Tibial nerve (tissue), 4 donors: ENCODE measurements at regions not wholly inside any gene's neighbourhood (a gene's known extent, or its start where the extent isn't known, plus 50 kb on each side); places are given as distances from the start of the nearest gene placed in this dataset.

Source experiments
- EP300 ChIP-seq, 2 donors: sonication (generic); formaldehyde crosslinking; IDR thresholded peaks; one replicate each; pipeline ENCODE4 v1.6.1; 2017; ENCODE audit warnings: antibody characterized with exemption in 2 of 2, mild to moderate bottlenecking in 1 of 2
- POLR2A ChIP-seq, 2 donors: fragments of 450-650 bp; IDR thresholded peaks; one replicate each; pipeline ENCODE4 v1.6.1; 2017; ENCODE audit warnings: antibody characterized with exemption in 2 of 2, mild to moderate bottlenecking in 2 of 2, moderate library complexity in 2 of 2
- TF ChIP-seq, protein P1 (sequence below), 5 experiments: fragments of 200-600 bp in 3 of 5; fragments of 450-650 bp in 2 of 5; sonication (generic) in 3 of 5; IDR thresholded peaks; one replicate each; pipeline ENCODE4 v1.5.1; 2016 to 2019; ENCODE audit warnings: antibody characterized with exemption in 5 of 5, mild to moderate bottlenecking in 3 of 5, moderate library complexity in 2 of 5

- TF ChIP-seq, protein P1, sequence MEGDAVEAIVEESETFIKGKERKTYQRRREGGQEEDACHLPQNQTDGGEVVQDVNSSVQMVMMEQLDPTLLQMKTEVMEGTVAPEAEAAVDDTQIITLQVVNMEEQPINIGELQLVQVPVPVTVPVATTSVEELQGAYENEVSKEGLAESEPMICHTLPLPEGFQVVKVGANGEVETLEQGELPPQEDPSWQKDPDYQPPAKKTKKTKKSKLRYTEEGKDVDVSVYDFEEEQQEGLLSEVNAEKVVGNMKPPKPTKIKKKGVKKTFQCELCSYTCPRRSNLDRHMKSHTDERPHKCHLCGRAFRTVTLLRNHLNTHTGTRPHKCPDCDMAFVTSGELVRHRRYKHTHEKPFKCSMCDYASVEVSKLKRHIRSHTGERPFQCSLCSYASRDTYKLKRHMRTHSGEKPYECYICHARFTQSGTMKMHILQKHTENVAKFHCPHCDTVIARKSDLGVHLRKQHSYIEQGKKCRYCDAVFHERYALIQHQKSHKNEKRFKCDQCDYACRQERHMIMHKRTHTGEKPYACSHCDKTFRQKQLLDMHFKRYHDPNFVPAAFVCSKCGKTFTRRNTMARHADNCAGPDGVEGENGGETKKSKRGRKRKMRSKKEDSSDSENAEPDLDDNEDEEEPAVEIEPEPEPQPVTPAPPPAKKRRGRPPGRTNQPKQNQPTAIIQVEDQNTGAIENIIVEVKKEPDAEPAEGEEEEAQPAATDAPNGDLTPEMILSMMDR (IDR thresholded peaks at IDR 0.05): no peak
- no peak for TF ChIP-seq EP300 (IDR thresholded peaks at IDR 0.05)
- no peak for TF ChIP-seq POLR2A (IDR thresholded peaks at IDR 0.05)
Observed at GRCh38 chrX:69379412-69379811, 124.7 kb upstream of the NALF2 start.
